HepG2 (cell line): ENCODE measurements at regions not wholly inside any gene's neighbourhood (a gene's known extent, or its start where the extent isn't known, plus 50 kb on each side); places are given as distances from the start of the nearest gene placed in this dataset.

Experiments used
- ATAC-seq: fragments of 200-7000 bp; cut with Tn5 transposase; 3 replicates; pipeline ENCODE4 v1.9.1; 2020; ENCODE audit warnings: mild to moderate bottlenecking, moderate library complexity
- BruUV-seq: library from RNA; stranded (reverse); fragments of 400-500 nt; replicated peaks from 2 replicates; lab custom pipeline; 2021; lab: Mats Ljungman, UMichigan
- CTCF ChIA-PET: fragments of 300-600 bp; formaldehyde crosslinking; extraction: SDS; loops from one replicate; lab custom pipeline; 2021; ENCODE audit warnings: low total read pairs, inconsistent platforms, low intra/inter-chr PET ratio; lab: Yijun Ruan, JAX
- POLR2A ChIA-PET: fragments of 350-600 bp; sonication (Branson Sonifier 250); formaldehyde crosslinking; loops from one replicate; lab custom pipeline; 2020; ENCODE audit warnings: antibody characterized with exemption, inconsistent platforms; lab: Yijun Ruan, JAX
- DNase-seq: peaks from one replicate; pipeline ENCODE4 v3.0.0-alpha.2; 2015; ENCODE audit warnings: low spot score
- FAIRE-seq: peaks from 3 replicates; lab custom pipeline; 2011; peaks lifted over from hg19 to GRCh38; lab: Jason Lieb, UNC
- H2AFZ ChIP-seq: one replicate; pipeline ENCODE4 v1.6.1; 2011; ENCODE audit warnings: low read length, inconsistent platforms
- H3K27ac ChIP-seq: fragments of 300-600 bp; 3 replicates; pipeline ENCODE4 v1.8.0; 2011; ENCODE audit warnings: mixed run types, mild to moderate bottlenecking, mixed read lengths, low read length, inconsistent platforms; ENCODE audit not compliant: insufficient read depth; ENCODE audit errors: extremely low read length
- H3K27me3 ChIP-seq, 2 experiments: fragments of 200-600 bp in 1 of 2; 2 replicates in 1 of 2; 3 replicates in 1 of 2; pipeline versions ENCODE4 v1.6.0 to v1.8.0; 2011; ENCODE audit warnings: low read length in 2 of 2, mild to moderate bottlenecking in 2 of 2, moderate library complexity in 2 of 2, inconsistent platforms in 1 of 2; ENCODE audit not compliant: insufficient read depth in 2 of 2, control insufficient read depth in 1 of 2
- H3K36me3 ChIP-seq, 2 experiments: fragments of 200-600 bp in 1 of 2; replicated peaks in 1 of 2; 2 replicates in 1 of 2; 3 replicates in 1 of 2; pipeline versions ENCODE4 v1.5.1 to v1.8.0; 2011; ENCODE audit warnings: low read length in 2 of 2, inconsistent platforms in 1 of 2; ENCODE audit not compliant: insufficient read depth in 2 of 2, control insufficient read depth in 1 of 2
- H3K4me1 ChIP-seq: 2 replicates; pipeline ENCODE4 v1.5.1; 2012; ENCODE audit warnings: low read length, inconsistent platforms; ENCODE audit not compliant: insufficient read depth
- H3K4me2 ChIP-seq: 2 replicates; pipeline ENCODE4 v1.6.0; 2011; ENCODE audit warnings: low read depth, low read length, inconsistent platforms
- H3K4me3 ChIP-seq, 3 experiments: fragments of 200-600 bp in 1 of 3; sonication (generic), shearing (Covaris generic) in 1 of 3; replicated peaks in 1 of 3; 2 replicates each; pipeline ENCODE4 v1.5.1; 2011 to 2016; ENCODE audit warnings: low read length in 3 of 3, inconsistent platforms in 2 of 3, low read depth in 2 of 3, mild to moderate bottlenecking in 2 of 3, control low read depth in 1 of 3, mixed read lengths in 1 of 3; ENCODE audit not compliant: insufficient read depth in 1 of 3
- H3K79me2 ChIP-seq: one replicate; pipeline ENCODE4 v1.6.1; 2011; ENCODE audit warnings: low read length, inconsistent platforms; ENCODE audit not compliant: insufficient read depth
- H3K9ac ChIP-seq: 2 replicates; pipeline ENCODE4 v1.6.0; 2011; ENCODE audit warnings: mild to moderate bottlenecking, low read depth, low read length, inconsistent platforms; ENCODE audit not compliant: insufficient read depth
- H3K9me3 ChIP-seq: 2 replicates; pipeline ENCODE4 v1.5.1; 2012; ENCODE audit warnings: mild to moderate bottlenecking, low read length
- H4K20me1 ChIP-seq: 2 replicates; pipeline ENCODE4 v1.6.0; 2011; ENCODE audit warnings: inconsistent platforms, mild to moderate bottlenecking, low read length, moderate library complexity; ENCODE audit not compliant: insufficient read depth
- AFF4 ChIP-seq: sonication (generic); formaldehyde crosslinking; IDR thresholded peaks from 2 replicates; pipeline ENCODE4 v1.4.0; 2020; ENCODE audit warnings: missing genetic modification reagents
- CERS6 ChIP-seq: sonication (generic); formaldehyde crosslinking; IDR thresholded peaks from 2 replicates; pipeline ENCODE4 v1.5.0; 2020; ENCODE audit warnings: missing genetic modification reagents
- HCFC1 ChIP-seq: fragments of 150-350 bp; IDR thresholded peaks from 2 replicates; pipeline ENCODE4 v1.6.1; 2014; ENCODE audit warnings: low read depth, low read length
- HOXA3 ChIP-seq: sonication (generic); formaldehyde crosslinking; IDR thresholded peaks from 2 replicates; pipeline ENCODE4 v1.5.0; 2020; ENCODE audit warnings: missing genetic modification reagents
- IRX3 ChIP-seq: sonication (generic); formaldehyde crosslinking; IDR thresholded peaks from 2 replicates; pipeline ENCODE4 v1.8.1; 2023; ENCODE audit warnings: mild to moderate bottlenecking, low read depth, missing genetic modification reagents, borderline replicate concordance
- JDP2 ChIP-seq: sonication (generic); formaldehyde crosslinking; IDR thresholded peaks from 2 replicates; pipeline ENCODE4 v1.8.1; 2022; ENCODE audit warnings: missing genetic modification reagents, borderline replicate concordance
- LRRFIP1 ChIP-seq: sonication (generic); formaldehyde crosslinking; conservative IDR thresholded peaks from 2 replicates; pipeline ENCODE4 v1.4.0; 2020; ENCODE audit warnings: missing genetic modification reagents
- NR2F1 ChIP-seq, 2 experiments: fragments of 450-650 bp in 1 of 2; formaldehyde crosslinking in 1 of 2; IDR thresholded peaks; 2 replicates each; pipeline versions ENCODE4 v1.5.0 to v1.6.1; 2016 to 2020; ENCODE audit warnings: mild to moderate bottlenecking in 1 of 2, missing compliant biosample characterization in 1 of 2, missing genetic modification reagents in 1 of 2, moderate library complexity in 1 of 2
- PHF21A ChIP-seq: sonication (generic); formaldehyde crosslinking; IDR thresholded peaks from 2 replicates; pipeline ENCODE4 v1.5.0; 2020; ENCODE audit warnings: mild to moderate bottlenecking, missing genetic modification reagents
- SCMH1 ChIP-seq: sonication (generic); formaldehyde crosslinking; IDR thresholded peaks from 2 replicates; pipeline ENCODE4 v1.9.0; 2021; ENCODE audit warnings: missing genetic modification reagents, mild to moderate bottlenecking, borderline replicate concordance
- TEF ChIP-seq: sonication (generic); formaldehyde crosslinking; IDR thresholded peaks from 2 replicates; pipeline ENCODE4 v1.5.0; 2020; ENCODE audit warnings: missing genetic modification reagents
- ZFP36L1 ChIP-seq: sonication (generic); formaldehyde crosslinking; IDR thresholded peaks from 2 replicates; pipeline ENCODE4 v1.8.0; 2022; ENCODE audit warnings: mild to moderate bottlenecking, missing genetic modification reagents, moderate library complexity
- ZNF557 ChIP-seq: sonication (generic); formaldehyde crosslinking; IDR thresholded peaks from 2 replicates; pipeline ENCODE4 v1.4.0; 2020; ENCODE audit warnings: missing genetic modification reagents
- ZNF678 ChIP-seq: sonication (generic); formaldehyde crosslinking; IDR thresholded peaks from 2 replicates; pipeline ENCODE4 v1.4.0; 2020; ENCODE audit warnings: mild to moderate bottlenecking, missing genetic modification reagents
- ZNF761 ChIP-seq: sonication (generic); formaldehyde crosslinking; conservative IDR thresholded peaks from 2 replicates; pipeline ENCODE4 v1.4.0; 2020; ENCODE audit warnings: mild to moderate bottlenecking, missing genetic modification reagents
- ZSCAN20 ChIP-seq: sonication (generic); formaldehyde crosslinking; IDR thresholded peaks from 2 replicates; pipeline ENCODE4 v1.4.0; 2020; ENCODE audit warnings: missing genetic modification reagents, mild to moderate bottlenecking, borderline replicate concordance
- ZZZ3 ChIP-seq: sonication (generic); formaldehyde crosslinking; IDR thresholded peaks from 2 replicates; pipeline ENCODE4 v1.4.0; 2020; ENCODE audit warnings: missing genetic modification reagents, mild to moderate bottlenecking, borderline replicate concordance
- WGBS: methylation state at CpG from one replicate; pipeline ENCODE4 v1.1.6; 2017; ENCODE audit warnings: low lambda C conversion rate; 5-methylcytosine and 5-hydroxymethylcytosine counted together
- in situ Hi-C: cut with HindIII; loops from 2 replicates; pipeline ENCODE4 v1.10.0; 2017; ENCODE audit warnings: low pct_unique_long_range_greater_than_20kb; ENCODE audit not compliant: extremely low pct_ligation_motif_present
- intact Hi-C: fragments of 100-400 bp; cut with micrococcal nuclease; formaldehyde crosslinking; loops from one replicate; pipeline ENCODE4 v1.10.0; 2022; ENCODE audit not compliant: unreplicated experiment

- TF ChIP-seq CERS6 (CRISPR knock-in tag), result no peak
- TF ChIP-seq SCMH1, result no peak
- no peak for TF ChIP-seq NR2F1 (CRISPR knock-in tag; IDR thresholded peaks at IDR 0.05)
- TF ChIP-seq, all 625 proteins: peak for 0
These were observed 246.8 kb upstream of the CNTN3 start (continued) for GRCh38 chr3:74861211-74861610.

GRCh38 chr3:74858086-74858485 lies 243.6 kb upstream of the CNTN3 start:
- H4K20me1 ChIP-seq, result no peaks in the 10 kb centered on the region
- ChIA-PET POLR2A (no interaction called here), CTCF (no interaction called here)
- no peak overlapping the region for H2AFZ ChIP-seq
- BruUV-seq, result no TSS peak
- in situ Hi-C loops (no loop called here), intact Hi-C loops (no loop called here)
- no peak for ATAC-seq
- no peak for FAIRE-seq
- no peak overlapping the region for H3K9ac ChIP-seq
- H3K4me2 ChIP-seq, result no peak overlapping the region
- H3K9me3 ChIP-seq, result no peaks in the 10 kb centered on the region
- H3K79me2 ChIP-seq, result no peaks in the 10 kb centered on the region
- no peak overlapping the region for H3K27ac ChIP-seq
- H3K36me3 ChIP-seq, result no peaks in the 10 kb centered on the region
- H3K4me3 ChIP-seq, result no peak overlapping the region
- WGBS, result 2% methylated on average over 2 of the region's 2 CpGs
- no peaks in the 10 kb centered on the region for H3K4me1 ChIP-seq
- H3K27me3 ChIP-seq, result no peaks in the 10 kb centered on the region
- no peak for TF ChIP-seq JDP2 (CRISPR knock-in tag)
- TF ChIP-seq TEF, result no peak
- no peak for TF ChIP-seq AFF4 (CRISPR knock-in tag)
- TF ChIP-seq ZZZ3, result no peak
- no peak for TF ChIP-seq PHF21A
- no peak for TF ChIP-seq LRRFIP1 (CRISPR knock-in tag)
- no peak for TF ChIP-seq ZSCAN20 (CRISPR knock-in tag)
- TF ChIP-seq IRX3, result no peak
- no peak for TF ChIP-seq ZFP36L1 (CRISPR knock-in tag)
- no peak for TF ChIP-seq HCFC1
- no peak for TF ChIP-seq ZNF761
- TF ChIP-seq ZNF557, result no peak
- TF ChIP-seq ZNF678 (CRISPR knock-in tag), result no peak
- TF ChIP-seq HOXA3 (CRISPR knock-in tag), result no peak
- DNase-seq, result no peak
